ENCODE measurements at regions not wholly inside any gene's neighbourhood (a gene's known extent, or its start where the extent isn't known, plus 50 kb on each side); places are given as distances from the start of the nearest gene placed in this dataset.

- no peak for TF ChIP-seq SMARCC2 (IDR thresholded peaks at IDR 0.05; ENCODE audit: low read depth)
- TF ChIP-seq, protein P1, sequence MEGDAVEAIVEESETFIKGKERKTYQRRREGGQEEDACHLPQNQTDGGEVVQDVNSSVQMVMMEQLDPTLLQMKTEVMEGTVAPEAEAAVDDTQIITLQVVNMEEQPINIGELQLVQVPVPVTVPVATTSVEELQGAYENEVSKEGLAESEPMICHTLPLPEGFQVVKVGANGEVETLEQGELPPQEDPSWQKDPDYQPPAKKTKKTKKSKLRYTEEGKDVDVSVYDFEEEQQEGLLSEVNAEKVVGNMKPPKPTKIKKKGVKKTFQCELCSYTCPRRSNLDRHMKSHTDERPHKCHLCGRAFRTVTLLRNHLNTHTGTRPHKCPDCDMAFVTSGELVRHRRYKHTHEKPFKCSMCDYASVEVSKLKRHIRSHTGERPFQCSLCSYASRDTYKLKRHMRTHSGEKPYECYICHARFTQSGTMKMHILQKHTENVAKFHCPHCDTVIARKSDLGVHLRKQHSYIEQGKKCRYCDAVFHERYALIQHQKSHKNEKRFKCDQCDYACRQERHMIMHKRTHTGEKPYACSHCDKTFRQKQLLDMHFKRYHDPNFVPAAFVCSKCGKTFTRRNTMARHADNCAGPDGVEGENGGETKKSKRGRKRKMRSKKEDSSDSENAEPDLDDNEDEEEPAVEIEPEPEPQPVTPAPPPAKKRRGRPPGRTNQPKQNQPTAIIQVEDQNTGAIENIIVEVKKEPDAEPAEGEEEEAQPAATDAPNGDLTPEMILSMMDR (IDR thresholded peaks at IDR 0.05 in 2 of 3, conservative IDR thresholded peaks at IDR 0.05 in 1 of 3; ENCODE audit: insufficient read depth in 2 of 3, low read depth in 1 of 3, low read length in 3 of 3) = no peak
- TF ChIP-seq ETV5 (CRISPR knock-in tag; IDR thresholded peaks at IDR 0.05; ENCODE audit: low read depth) = no peak
Measured at GRCh38 chr18:76205906-76206305, 289.1 kb downstream of the ZNF516 start.

Data from K562 (cell line).